H1 (cell line): ENCODE measurements at regions not wholly inside any gene's neighbourhood (a gene's known extent, or its start where the extent isn't known, plus 50 kb on each side); places are given as distances from the start of the nearest gene placed in this dataset.

Source experiments
- CTCF ChIA-PET: fragments of 300-600 bp; sonication (Branson Sonifier 250); formaldehyde crosslinking; loops from one replicate; lab custom pipeline; 2021; ENCODE audit not compliant: partially characterized antibody; lab: Charles Lee
- POLR2A ChIA-PET: fragments of 300-600 bp; sonication (Branson Sonifier 250); formaldehyde crosslinking; loops from one replicate; lab custom pipeline; 2021; ENCODE audit warnings: inconsistent platforms; ENCODE audit not compliant: partially characterized antibody; lab: Charles Lee
- DNase-seq, 2 experiments: peaks; one replicate each; pipeline versions ENCODE4 v3.0.0 to v3.0.0-alpha.2; 2010 to 2022; ENCODE audit warnings: low spot score in 2 of 2, low read depth in 1 of 2, mixed read lengths in 1 of 2
- FAIRE-seq: peaks from 2 replicates; lab custom pipeline; 2011; peaks lifted over from hg19 to GRCh38; lab: Jason Lieb, UNC
- H2AFZ ChIP-seq: 2 replicates; pipeline ENCODE4 v1.8.1; 2012; ENCODE audit warnings: low read length, inconsistent platforms
- H2AK5ac ChIP-seq: 2 replicates; pipeline ENCODE4 v1.6.1; 2013; ENCODE audit warnings: low read depth, low read length
- H2BK120ac ChIP-seq: replicated peaks from 2 replicates; pipeline ENCODE3; 2013; ENCODE audit warnings: low read depth, low read length, inconsistent platforms
- H2BK12ac ChIP-seq: 2 replicates; pipeline ENCODE4 v1.6.1; 2013; ENCODE audit warnings: low read depth, low read length
- H2BK15ac ChIP-seq: 2 replicates; pipeline ENCODE4 v1.6.1; 2013; ENCODE audit warnings: low read length
- H2BK20ac ChIP-seq: 2 replicates; pipeline ENCODE4 v1.6.1; 2013; ENCODE audit warnings: low read length
- H2BK5ac ChIP-seq: 2 replicates; pipeline ENCODE4 v1.6.1; 2013; ENCODE audit warnings: low read depth, low read length
- H3K14ac ChIP-seq: 2 replicates; pipeline ENCODE4 v1.6.1; 2013; ENCODE audit warnings: inconsistent platforms; ENCODE audit not compliant: insufficient read length
- H3K18ac ChIP-seq: 2 replicates; pipeline ENCODE4 v1.6.1; 2013; ENCODE audit warnings: low read length; ENCODE audit errors: extremely low read depth
- H3K23ac ChIP-seq: 2 replicates; pipeline ENCODE4 v1.6.1; 2013; ENCODE audit warnings: inconsistent platforms; ENCODE audit not compliant: insufficient read length
- H3K23me2 ChIP-seq: 2 replicates; pipeline ENCODE4 v1.6.1; 2013; ENCODE audit warnings: low read depth, low read length
- H3K27ac ChIP-seq: 2 replicates; pipeline ENCODE4 v1.6.1; 2011; ENCODE audit warnings: low read depth, low read length, inconsistent platforms
- H3K27me3 ChIP-seq, 4 experiments: replicated peaks in 1 of 4; 1 replicate in 1 of 4; 2 replicates in 3 of 4; pipeline versions ENCODE4 v1.6.1 to v1.8.1; 2011 to 2013; ENCODE audit warnings: low read length in 3 of 4, mild to moderate bottlenecking in 3 of 4, inconsistent platforms in 2 of 4, mixed read lengths in 2 of 4, moderate library complexity in 1 of 4; ENCODE audit not compliant: control insufficient read depth in 3 of 4, insufficient read depth in 3 of 4; ENCODE audit errors: extremely low read depth in 1 of 4
- H3K36me3 ChIP-seq, 4 experiments: 2 replicates each; pipeline versions ENCODE4 v1.6.1 to v1.8.1; 2011 to 2013; ENCODE audit warnings: mild to moderate bottlenecking in 4 of 4, low read length in 3 of 4, moderate library complexity in 2 of 4, control low read depth in 1 of 4, inconsistent platforms in 1 of 4; ENCODE audit not compliant: insufficient read depth in 4 of 4, control insufficient read depth in 2 of 4
- H3K4ac ChIP-seq: replicated peaks from 2 replicates; pipeline ENCODE3; 2013; ENCODE audit warnings: low read length, low read depth, mixed read lengths, inconsistent platforms; ENCODE audit not compliant: insufficient read length
- H3K4me1 ChIP-seq, 4 experiments: replicated peaks in 1 of 4; 1 replicate in 1 of 4; 2 replicates in 3 of 4; pipeline versions ENCODE4 v1.6.1 to v1.8.1; 2011 to 2013; ENCODE audit warnings: low read length in 3 of 4, inconsistent platforms in 2 of 4, mixed read lengths in 1 of 4; ENCODE audit not compliant: insufficient read depth in 4 of 4, control insufficient read depth in 3 of 4
- H3K4me2 ChIP-seq, 2 experiments: 2 replicates each; pipeline versions ENCODE4 v1.6.1 to v1.8.1; 2011 to 2013; ENCODE audit warnings: low read depth in 2 of 2, low read length in 2 of 2, control low read depth in 1 of 2, inconsistent platforms in 1 of 2, mild to moderate bottlenecking in 1 of 2; ENCODE audit not compliant: insufficient read depth in 1 of 2
- H3K4me3 ChIP-seq, 4 experiments: fragments of 200-600, 300-600 bp in 1 of 4; sonication (generic), shearing (Covaris generic), sonication (Bioruptor Twin) in 1 of 4; 2 replicates each; pipeline versions ENCODE4 v1.5.1 to v1.8.1; 2011 to 2016; ENCODE audit warnings: low read length in 4 of 4, low read depth in 3 of 4, control low read depth in 2 of 4, inconsistent platforms in 2 of 4, mild to moderate bottlenecking in 2 of 4, mixed read lengths in 1 of 4, moderate library complexity in 1 of 4; ENCODE audit not compliant: insufficient read depth in 2 of 4; ENCODE audit errors: extremely low read depth in 1 of 4
- H3K56ac ChIP-seq: replicated peaks from 2 replicates; pipeline ENCODE3; 2013; ENCODE audit warnings: low read depth, mild to moderate bottlenecking, mixed read lengths, low read length, inconsistent platforms; ENCODE audit not compliant: insufficient read length
- H3K79me1 ChIP-seq: 2 replicates; pipeline ENCODE4 v1.6.1; 2013; ENCODE audit warnings: low read depth, low read length, control low read depth
- H3K79me2 ChIP-seq, 2 experiments: 2 replicates each; pipeline versions ENCODE4 v1.6.1 to v1.8.1; 2012 to 2013; ENCODE audit warnings: low read length in 2 of 2, mild to moderate bottlenecking in 2 of 2, inconsistent platforms in 1 of 2; ENCODE audit not compliant: insufficient read depth in 2 of 2, control insufficient read depth in 1 of 2
- H3K9ac ChIP-seq, 4 experiments: replicated peaks in 1 of 4; 1 replicate in 1 of 4; 2 replicates in 3 of 4; pipeline versions ENCODE4 v1.6.1 to v1.8.1; 2011 to 2013; ENCODE audit warnings: low read depth in 3 of 4, low read length in 3 of 4, control low read depth in 2 of 4, mild to moderate bottlenecking in 2 of 4, moderate library complexity in 2 of 4, inconsistent platforms in 1 of 4; ENCODE audit errors: extremely low read depth in 1 of 4
- H3K9me3 ChIP-seq, 2 experiments: 2 replicates each; pipeline versions ENCODE4 v1.6.1 to v1.8.1; 2012 to 2013; ENCODE audit warnings: mild to moderate bottlenecking in 2 of 2, moderate library complexity in 2 of 2, control low read depth in 1 of 2, inconsistent platforms in 1 of 2, low read depth in 1 of 2, low read length in 1 of 2, mixed read lengths in 1 of 2; ENCODE audit not compliant: insufficient read depth in 2 of 2
- H4K20me1 ChIP-seq, 2 experiments: replicated peaks in 1 of 2; 2 replicates each; pipeline versions ENCODE3 to v1.8.1; 2011 to 2013; ENCODE audit warnings: inconsistent platforms in 2 of 2, low read length in 2 of 2, mild to moderate bottlenecking in 1 of 2; ENCODE audit not compliant: insufficient read depth in 2 of 2, control insufficient read depth in 1 of 2
- H4K5ac ChIP-seq: 2 replicates; pipeline ENCODE4 v1.6.1; 2013; ENCODE audit warnings: low read length, low read depth, mixed read lengths, inconsistent platforms; ENCODE audit not compliant: insufficient read length
- H4K8ac ChIP-seq: 2 replicates; pipeline ENCODE4 v1.8.0; 2013; ENCODE audit warnings: mild to moderate bottlenecking, moderate library complexity, low read length, inconsistent platforms; ENCODE audit not compliant: insufficient read depth; ENCODE audit errors: extremely low read depth
- H4K91ac ChIP-seq: replicated peaks from 2 replicates; pipeline ENCODE3; 2013; ENCODE audit warnings: low read length, mixed read lengths, inconsistent platforms; ENCODE audit not compliant: insufficient read length
- ATF3 ChIP-seq: IDR thresholded peaks from 2 replicates; pipeline ENCODE4 v1.6.1; 2011; ENCODE audit warnings: low read depth, mild to moderate bottlenecking, low read length; ENCODE audit not compliant: insufficient read depth
- CEBPB ChIP-seq: IDR thresholded peaks from 2 replicates; pipeline ENCODE4 v1.6.1; 2012; ENCODE audit warnings: low read depth, low read length
- GABPA ChIP-seq: IDR thresholded peaks from 2 replicates; pipeline ENCODE4 v1.6.1; 2011; ENCODE audit warnings: mild to moderate bottlenecking, low read length, moderate library complexity, borderline replicate concordance; ENCODE audit not compliant: insufficient read depth
- GTF2F1 ChIP-seq: IDR thresholded peaks from 2 replicates; pipeline ENCODE4 v1.6.1; 2012; ENCODE audit warnings: low read depth, low read length, improper control_type of control experiment, borderline replicate concordance
- HDAC6 ChIP-seq: IDR thresholded peaks from one replicate; pipeline ENCODE4 v1.7.1; 2012; ENCODE audit warnings: low read depth, mild to moderate bottlenecking, inconsistent platforms, low read length, moderate library complexity
- KDM1A ChIP-seq: fragments of 200-600, 300-600 bp; sonication (generic); IDR thresholded peaks from 2 replicates; pipeline ENCODE4 v1.7.1; 2016; ENCODE audit warnings: mild to moderate bottlenecking, low read length, borderline replicate concordance
- NANOG ChIP-seq: IDR thresholded peaks from 2 replicates; pipeline ENCODE4 v1.6.1; 2011; ENCODE audit warnings: low read length, low read depth, mild to moderate bottlenecking, inconsistent platforms; ENCODE audit not compliant: insufficient read depth, poor library complexity, severe bottlenecking
- NRF1 ChIP-seq: IDR thresholded peaks from 2 replicates; pipeline ENCODE4 v1.6.1; 2011; ENCODE audit warnings: mild to moderate bottlenecking, low read depth, low read length, improper control_type of control experiment
- PHF8 ChIP-seq: fragments of 200-600 bp; sonication (generic); conservative IDR thresholded peaks from 2 replicates; pipeline ENCODE4 v1.7.1; 2012; ENCODE audit warnings: low read depth, mild to moderate bottlenecking, inconsistent platforms, low read length, moderate library complexity
- RAD21 ChIP-seq, 2 experiments: IDR thresholded peaks in 1 of 2; conservative IDR thresholded peaks in 1 of 2; 2 replicates each; pipeline ENCODE4 v1.6.1; 2011; ENCODE audit warnings: low read depth in 2 of 2, low read length in 2 of 2, improper control_type of control experiment in 1 of 2, inconsistent platforms in 1 of 2, mild to moderate bottlenecking in 1 of 2, moderate library complexity in 1 of 2
- RXRA ChIP-seq: IDR thresholded peaks from 2 replicates; pipeline ENCODE4 v1.6.1; 2011; ENCODE audit warnings: low read depth, mild to moderate bottlenecking, low read length, moderate library complexity; ENCODE audit not compliant: insufficient read depth
- SUZ12 ChIP-seq: fragments of 200-600 bp; sonication (generic); IDR thresholded peaks from 2 replicates; pipeline ENCODE4 v1.6.1; 2012; ENCODE audit warnings: mild to moderate bottlenecking, inconsistent platforms, low read length, moderate library complexity, mixed read lengths
- TEAD4 ChIP-seq: IDR thresholded peaks from 2 replicates; pipeline ENCODE4 v1.6.1; 2012; ENCODE audit warnings: low read depth, low read length, inconsistent platforms, mixed read lengths
- ZNF274 ChIP-seq: IDR thresholded peaks from 2 replicates; pipeline ENCODE4 v1.7.0; 2012; ENCODE audit warnings: low read length, borderline replicate concordance; ENCODE audit errors: extremely low read depth
- WGBS, 2 experiments: shearing (Covaris generic) in 1 of 2; methylation state at CpG; one replicate each; pipeline versions ENCODE4 v1.1.6 to v1.1.7; 2013 to 2015; ENCODE audit warnings: low lambda C conversion rate in 2 of 2, mixed read lengths in 2 of 2, inconsistent platforms in 1 of 2, low coverage in 1 of 2, missing lambda C conversion rate in 1 of 2; ENCODE audit not compliant: insufficient replicate concordance in 2 of 2, insufficient coverage in 1 of 2, insufficient read length in 1 of 2; ENCODE audit errors: extremely low coverage in 1 of 2, missing lambda C conversion rate in 1 of 2; 5-methylcytosine and 5-hydroxymethylcytosine counted together

- Histone ChIP-seq H4K5ac (no peak overlapping the region), H3K18ac (no peak overlapping the region), H3K23ac (no peak overlapping the region), H4K8ac (no peak overlapping the region), H3K79me2 (no peaks in the 10 kb centered on the region), H3K56ac (no peak overlapping the region), H3K27ac (no peak overlapping the region), H4K91ac (no peak overlapping the region), H2BK120ac (no peak overlapping the region), H3K36me3 (no peaks in the 10 kb centered on the region), H2AFZ (peak overlapping the region; percentile 87; the same call in 1 of the 2 replicates), H3K4me1 (peaks cover 0 to 4% (median 0%) of the 10 kb centered on the region in 4 experiments; a peak in 3 of 7 replicates), H3K4me3 (no peak overlapping the region), H3K9me3 (no peaks in the 10 kb centered on the region), H2AK5ac (no peak overlapping the region), H3K9ac (no peak overlapping the region), H3K23me2 (no peaks in the 10 kb centered on the region), H3K27me3 (no peaks in the 10 kb centered on the region), H3K79me1 (no peaks in the 10 kb centered on the region), H2BK12ac (no peak overlapping the region), H3K14ac (no peak overlapping the region), H2BK15ac (no peak overlapping the region), H2BK5ac (no peak overlapping the region), H2BK20ac (no peak overlapping the region), H3K4ac (no peak overlapping the region), H4K20me1 (no peaks in the 10 kb centered on the region), H3K4me2 (no peak overlapping the region)
- POLR2A ChIA-PET: no interaction called here
- DNase-seq: no peak
- no peak for FAIRE-seq
- CTCF ChIA-PET: interaction anchor here (0.6 to 1.8 kb wide), 2 partner anchors 61 to 231 kb away, joined by 3 to 5 read pairs; no protein-coding TSS in a partner anchor
- WGBS, 2 experiments: 87% methylated on average over 4 of the region's 4 CpGs; no CpG with 5 or more reads in 1 of the 2 experiments
- TF ChIP-seq GTF2F1 (no peak), TEAD4 (no peak), SUZ12 (no peak), RXRA (no peak), ATF3 (no peak), NRF1 (no peak), NANOG (no peak), GABPA (no peak), PHF8 (no peak), RAD21 (IDR thresholded peaks at IDR 0.05 in 1 of 2, conservative IDR thresholded peaks at IDR 0.05 in 1 of 2; ENCODE audit: low read depth in 2 of 2, low read length in 2 of 2) (no peak), CEBPB (no peak), KDM1A (no peak), HDAC6 (no peak), ZNF274 (no peak)
Measured at GRCh38 chr1:105368446-105368845, 1618.7 kb downstream of the AMY1C start.
